ENCODE measurements at regions not wholly inside any gene's neighbourhood (a gene's known extent, or its start where the extent isn't known, plus 50 kb on each side); places are given as distances from the start of the nearest gene placed in this dataset.

GRCh38 chr5:107028938-107029337, 641.8 kb downstream of the EFNA5 start:
- TF ChIP-seq CTCF (IDR thresholded peaks at IDR 0.05; ENCODE audit: low read length): no peak
- no peak for TF ChIP-seq EZH2 (IDR thresholded peaks at IDR 0.05; ENCODE audit: borderline replicate concordance, low read length)
